SK-N-SH (cell line): ENCODE measurements at regions not wholly inside any gene's neighbourhood (a gene's known extent, or its start where the extent isn't known, plus 50 kb on each side); places are given as distances from the start of the nearest gene placed in this dataset.

Source experiments
- CTCF ChIA-PET: fragments of 300-600, 350-600 bp; formaldehyde crosslinking; extraction: SDS; loops from one replicate; lab custom pipeline; 2021; lab: Yijun Ruan, JAX
- POLR2A ChIA-PET: fragments of 350-600 bp; sonication (Branson Sonifier 250); formaldehyde crosslinking; extraction: SDS; loops from one replicate; lab custom pipeline; 2020; ENCODE audit warnings: antibody characterized with exemption, inconsistent platforms; lab: Yijun Ruan, JAX
- DNase-seq: peaks from one replicate; pipeline ENCODE4 v3.0.0; 2012
- H2AFZ ChIP-seq: fragments of 200-600 bp; sonication (generic); 2 replicates; pipeline ENCODE4 v1.8.1; 2016; ENCODE audit warnings: antibody characterized with exemption, mild to moderate bottlenecking, low read depth
- H3F3A ChIP-seq: fragments of 200-600 bp; sonication (generic); replicated peaks from 2 replicates; pipeline ENCODE3; 2016; ENCODE audit warnings: antibody characterized with exemption, mild to moderate bottlenecking; ENCODE audit not compliant: insufficient read depth
- H3K27ac ChIP-seq, 2 experiments: fragments of 200-500 bp in 1 of 2; fragments of 200-600 bp in 1 of 2; sonication (Bioruptor generic) in 1 of 2; sonication (generic), shearing (Covaris generic) in 1 of 2; 2 replicates each; pipeline versions ENCODE4 v1.5.1 to v1.6.1; 2014 to 2016; ENCODE audit warnings: low read depth in 2 of 2, inconsistent platforms in 1 of 2, low read length in 1 of 2, mild to moderate bottlenecking in 1 of 2, mixed read lengths in 1 of 2
- H3K27me3 ChIP-seq: fragments of 200-600 bp; sonication (generic), shearing (Covaris generic); 2 replicates; pipeline ENCODE4 v1.6.1; 2016; ENCODE audit warnings: mixed run types; ENCODE audit not compliant: insufficient read depth
- H3K36me3 ChIP-seq, 2 experiments: fragments of 200-500 bp in 1 of 2; fragments of 200-600 bp in 1 of 2; sonication (Bioruptor generic) in 1 of 2; sonication (generic) in 1 of 2; replicated peaks in 1 of 2; 2 replicates each; pipeline versions ENCODE3 to v1.5.1; 2014 to 2016; ENCODE audit warnings: low read length in 1 of 2, mild to moderate bottlenecking in 1 of 2; ENCODE audit not compliant: insufficient read depth in 2 of 2, control insufficient read depth in 1 of 2
- H3K4me1 ChIP-seq, 2 experiments: fragments of 200-500 bp in 1 of 2; fragments of 200-600 bp in 1 of 2; sonication (Bioruptor generic) in 1 of 2; sonication (generic), shearing (Covaris generic) in 1 of 2; 2 replicates each; pipeline versions ENCODE4 v1.5.1 to v1.6.1; 2014 to 2016; ENCODE audit warnings: low read depth in 1 of 2, low read length in 1 of 2, mixed run types in 1 of 2; ENCODE audit not compliant: insufficient read depth in 2 of 2, control insufficient read depth in 1 of 2
- H3K4me2 ChIP-seq: fragments of 200-600 bp; sonication (generic), shearing (Covaris generic); 2 replicates; pipeline ENCODE4 v1.6.1; 2017; ENCODE audit warnings: mixed run types
- H3K4me3 ChIP-seq, 2 experiments: fragments of 200-500 bp in 1 of 2; fragments of 200-600 bp in 1 of 2; sonication (Bioruptor generic) in 1 of 2; sonication (generic), shearing (Covaris generic) in 1 of 2; 2 replicates each; pipeline versions ENCODE4 v1.5.1 to v1.8.1; 2014 to 2016; ENCODE audit warnings: low read depth in 2 of 2, inconsistent platforms in 1 of 2, low read length in 1 of 2, mild to moderate bottlenecking in 1 of 2, mixed read lengths in 1 of 2, moderate library complexity in 1 of 2
- H3K79me2 ChIP-seq: fragments of 200-600 bp; sonication (generic); 2 replicates; pipeline ENCODE4 v1.8.1; 2017; ENCODE audit warnings: mild to moderate bottlenecking; ENCODE audit not compliant: insufficient read depth
- H3K9ac ChIP-seq: fragments of 200-600 bp; sonication (generic); 2 replicates; pipeline ENCODE4 v1.6.1; 2017; ENCODE audit warnings: mixed run types
- H3K9me2 ChIP-seq: fragments of 200-600 bp; sonication (generic); 2 replicates; pipeline ENCODE4 v1.6.1; 2017; ENCODE audit warnings: mixed run types
- H3K9me3 ChIP-seq: fragments of 200-600 bp; sonication (generic); 2 replicates; pipeline ENCODE4 v1.6.1; 2017; ENCODE audit warnings: mixed run types, mild to moderate bottlenecking, moderate library complexity
- H4K20me1 ChIP-seq: fragments of 200-600 bp; sonication (generic); 2 replicates; pipeline ENCODE4 v1.6.1; 2017; ENCODE audit warnings: mild to moderate bottlenecking, mixed run types; ENCODE audit not compliant: insufficient read depth
- CHD2 ChIP-seq: fragments of 150-350 bp; IDR thresholded peaks from 2 replicates; pipeline ENCODE4 v1.6.1; 2018; ENCODE audit warnings: low read length; ENCODE audit not compliant: partially characterized antibody
- EP300 ChIP-seq, 2 experiments: IDR thresholded peaks; 2 replicates each; pipeline versions ENCODE4 v1.4.0 to v1.6.1; 2012; ENCODE audit warnings: borderline replicate concordance in 1 of 2, low read depth in 1 of 2, low read length in 1 of 2
- EZH2phosphoT487 ChIP-seq: fragments of 200-600 bp; sonication (generic); IDR thresholded peaks from 2 replicates; pipeline ENCODE4 v1.6.1; 2017; ENCODE audit warnings: low read depth, mixed run types, mild to moderate bottlenecking, antibody characterized with exemption, moderate library complexity, borderline replicate concordance
- FOXM1 ChIP-seq: IDR thresholded peaks from 2 replicates; pipeline ENCODE4 v1.4.0; 2012; ENCODE audit warnings: low read depth, mild to moderate bottlenecking
- GABPA ChIP-seq: IDR thresholded peaks from 2 replicates; pipeline ENCODE4 v1.4.0; 2012; ENCODE audit warnings: low read depth, mild to moderate bottlenecking
- JUND ChIP-seq: IDR thresholded peaks from 2 replicates; pipeline ENCODE4 v1.4.0; 2012
- MAX ChIP-seq: IDR thresholded peaks from 2 replicates; pipeline ENCODE4 v1.4.0; 2012; ENCODE audit warnings: low read depth
- MXI1 ChIP-seq: IDR thresholded peaks from 2 replicates; pipeline ENCODE4 v1.6.1; 2012; ENCODE audit warnings: mild to moderate bottlenecking, low read depth, low read length, improper control_type of control experiment
- RFX5 ChIP-seq: IDR thresholded peaks from 2 replicates; pipeline ENCODE4 v1.6.1; 2012; ENCODE audit warnings: mild to moderate bottlenecking, improper control_type of control experiment, low read length
- SIN3A ChIP-seq: IDR thresholded peaks from 2 replicates; pipeline ENCODE4 v1.6.1; 2012; ENCODE audit warnings: low read depth, mild to moderate bottlenecking, low read length, moderate library complexity, borderline replicate concordance
- SMC3 ChIP-seq: IDR thresholded peaks from 2 replicates; pipeline ENCODE4 v1.6.1; 2012; ENCODE audit warnings: low read depth, low read length, improper control_type of control experiment
- TEAD4 ChIP-seq: IDR thresholded peaks from 2 replicates; pipeline ENCODE4 v1.4.0; 2012; ENCODE audit warnings: mild to moderate bottlenecking, borderline replicate concordance; ENCODE audit not compliant: insufficient read depth
- USF1 ChIP-seq: IDR thresholded peaks from 2 replicates; pipeline ENCODE4 v1.4.0; 2012; ENCODE audit warnings: low read depth, borderline replicate concordance
- WGBS: methylation state at CpG from one replicate; pipeline ENCODE4 v1.1.6; 2017; ENCODE audit warnings: low lambda C conversion rate; 5-methylcytosine and 5-hydroxymethylcytosine counted together
- TF ChIP-seq, protein P1 (sequence below): IDR thresholded peaks from 2 replicates; pipeline ENCODE4; 2012

DNA sequence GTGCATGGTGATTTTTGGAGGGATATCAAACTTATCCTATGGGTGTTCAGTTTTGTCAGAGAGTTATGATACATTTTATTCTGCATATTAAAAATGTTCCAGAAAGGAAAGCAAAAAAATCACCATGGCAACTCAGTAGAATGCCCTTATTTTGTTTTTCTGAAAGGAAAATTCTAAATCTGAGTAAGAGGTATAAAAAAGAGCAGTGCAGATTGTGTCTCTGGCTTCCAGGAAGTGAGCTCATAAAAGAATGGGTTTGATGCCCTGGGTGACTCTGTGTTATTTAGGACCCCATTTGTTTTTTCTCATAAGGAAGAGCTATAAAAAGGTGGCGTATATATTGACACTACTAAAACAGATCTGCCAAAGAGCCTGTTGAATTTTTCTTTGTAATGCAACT is 128.8 kb downstream of the UCHL1 start:
- TF ChIP-seq JUND (no peak), MAX (no peak), SMC3 (no peak), EZH2phosphoT487 (no peak), USF1 (no peak), EP300 (IDR thresholded peaks at IDR 0.05; ENCODE audit: borderline replicate concordance in 1 of 2, low read depth in 1 of 2, low read length in 1 of 2) (no peak), SIN3A (no peak), GABPA (no peak), CHD2 (no peak), TEAD4 (no peak), FOXM1 (no peak)
- TF ChIP-seq, protein P1, sequence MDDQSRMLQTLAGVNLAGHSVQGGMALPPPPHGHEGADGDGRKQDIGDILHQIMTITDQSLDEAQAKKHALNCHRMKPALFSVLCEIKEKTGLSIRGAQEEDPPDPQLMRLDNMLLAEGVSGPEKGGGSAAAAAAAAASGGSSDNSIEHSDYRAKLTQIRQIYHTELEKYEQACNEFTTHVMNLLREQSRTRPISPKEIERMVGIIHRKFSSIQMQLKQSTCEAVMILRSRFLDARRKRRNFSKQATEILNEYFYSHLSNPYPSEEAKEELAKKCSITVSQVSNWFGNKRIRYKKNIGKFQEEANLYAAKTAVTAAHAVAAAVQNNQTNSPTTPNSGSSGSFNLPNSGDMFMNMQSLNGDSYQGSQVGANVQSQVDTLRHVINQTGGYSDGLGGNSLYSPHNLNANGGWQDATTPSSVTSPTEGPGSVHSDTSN = no peak
- TF ChIP-seq, all 33 proteins: peak for 0
- Histone ChIP-seq H2AFZ (no peak overlapping the region), H3K27me3 (no peaks in the 10 kb centered on the region), H3F3A (no peaks in the 10 kb centered on the region), H3K27ac (peak overlapping the region in 1 of 2 experiments; percentile 81; a peak in 2 of 4 replicates), H3K79me2 (no peaks in the 10 kb centered on the region), H3K4me1 (peaks cover 0 to 21% of the 10 kb centered on the region in 2 experiments; a peak in 2 of 4 replicates), H3K9me3 (no peaks in the 10 kb centered on the region), H3K9ac (no peak overlapping the region), H4K20me1 (no peaks in the 10 kb centered on the region), H3K4me3 (no peak overlapping the region), H3K4me2 (no peak overlapping the region), H3K36me3 (no peaks in the 10 kb centered on the region), H3K9me2 (no peaks in the 10 kb centered on the region)
- WGBS = 57% methylated on average over 1 of the region's 1 CpG
- DNase-seq = no peak
- ChIA-PET CTCF (interaction anchor here (0.6 to 1.2 kb wide), 3 partner anchors 28 to 258 kb away, joined by 3 read pairs; no protein-coding TSS in a partner anchor), POLR2A (no interaction called here)

- no peaks in the 10 kb centered on the region for H3K36me3 ChIP-seq
- no peak overlapping the region for H3K4me3 ChIP-seq
- POLR2A ChIA-PET = no interaction called here
- H3K27me3 ChIP-seq = no peaks in the 10 kb centered on the region
- no peaks in the 10 kb centered on the region for H4K20me1 ChIP-seq
- H3K27ac ChIP-seq = no peak overlapping the region
- H3K4me2 ChIP-seq = no peak overlapping the region
- WGBS = 83% methylated on average over 2 of the region's 2 CpGs
- H2AFZ ChIP-seq = no peak overlapping the region
- H3K4me1 ChIP-seq = peaks cover 0 to 19% of the 10 kb centered on the region in 2 experiments; a peak in 2 of 4 replicates
- no peaks in the 10 kb centered on the region for H3K9me2 ChIP-seq
- TF ChIP-seq MXI1 = no peak
- no peak for TF ChIP-seq RFX5
- H3K9me3 ChIP-seq = no peaks in the 10 kb centered on the region
- DNase-seq = no peak
- CTCF ChIA-PET = interaction anchor here (1.0 kb wide), 1 partner anchor 17 kb away, joined by 3 read pairs; no protein-coding TSS in a partner anchor
- H3K79me2 ChIP-seq = no peaks in the 10 kb centered on the region
- H3K9ac ChIP-seq = no peak overlapping the region
- H3F3A ChIP-seq = no peaks in the 10 kb centered on the region
These were observed 131.4 kb downstream of the UCHL1 start for GRCh38 chr4:41388080-41388479.
